T-cell (primary cell): ENCODE measurements at regions not wholly inside any gene's neighbourhood (a gene's known extent, or its start where the extent isn't known, plus 50 kb on each side); places are given as distances from the start of the nearest gene placed in this dataset.

Experiments
- ATAC-seq, 4 experiments: fragments of 200-7000 bp in 3 of 4; fragments of 150-1000 bp in 1 of 4; cut with Tn5 transposase; replicated peaks in 1 of 4; 1 replicate in 3 of 4; 2 replicates in 1 of 4; pipeline ENCODE4 v1.10.0; 2021; ENCODE audit warnings: moderate library complexity in 3 of 4, mild to moderate bottlenecking in 2 of 4, moderate number of reproducible peaks in 1 of 4
- CTCF ChIA-PET, 2 donors: fragments of 300-600 bp; sonication (Branson Sonifier 250); formaldehyde crosslinking; loops; one replicate each; lab custom pipeline; 2022; ENCODE audit warnings: antibody characterized with exemption in 2 of 2; lab: Charles Lee
- POLR2A ChIA-PET, 2 donors: fragments of 300-600 bp; sonication (Branson Sonifier 250); formaldehyde crosslinking; loops; one replicate each; lab custom pipeline; 2022; ENCODE audit warnings: antibody characterized with exemption in 2 of 2; lab: Charles Lee
- DNase-seq, 35 experiments: peaks; one replicate each; pipeline versions ENCODE4 v3.0.0 to v3.0.0-alpha.2; 2013 to 2023
- H3K27ac ChIP-seq: one replicate; pipeline ENCODE4 v1.5.1; 2013; ENCODE audit warnings: low read length
- H3K27me3 ChIP-seq, 2 experiments: replicated peaks in 1 of 2; 1 replicate in 1 of 2; 2 replicates in 1 of 2; pipeline versions ENCODE4 v1.6.1 to v1.7.0; 2013; ENCODE audit warnings: low read length in 1 of 2, mixed read lengths in 1 of 2; ENCODE audit not compliant: control insufficient read depth in 2 of 2, insufficient read depth in 2 of 2; ENCODE audit errors: extremely low read depth in 1 of 2
- H3K36me3 ChIP-seq, 2 donors: 1 replicate in 1 of 2; 2 replicates in 1 of 2; pipeline versions ENCODE4 v1.6.1 to v1.7.0; 2013; ENCODE audit warnings: low read length in 1 of 2; ENCODE audit not compliant: control insufficient read depth in 2 of 2, insufficient read depth in 1 of 2; ENCODE audit errors: extremely low read depth in 1 of 2
- H3K4me1 ChIP-seq, 2 experiments: 1 replicate in 1 of 2; 2 replicates in 1 of 2; pipeline versions ENCODE4 v1.6.1 to v1.7.0; 2013; ENCODE audit warnings: low read length in 2 of 2, mixed read lengths in 1 of 2; ENCODE audit not compliant: insufficient read depth in 2 of 2, control insufficient read depth in 1 of 2; ENCODE audit errors: extremely low read depth in 1 of 2
- H3K4me3 ChIP-seq, 2 donors: 1 replicate in 1 of 2; 2 replicates in 1 of 2; pipeline versions ENCODE4 v1.5.1 to v1.7.0; 2013; ENCODE audit warnings: mild to moderate bottlenecking in 2 of 2, low read length in 1 of 2, moderate library complexity in 1 of 2; ENCODE audit not compliant: control insufficient read depth in 1 of 2; ENCODE audit errors: extremely low read depth in 1 of 2
- H3K9me3 ChIP-seq: 2 replicates; pipeline ENCODE4 v1.7.0; 2013
- H3K27ac Mint-ChIP-seq, 2 donors: one replicate each; pipeline ENCODE4 v1.8.0; 2020 to 2021; ENCODE audit warnings: mild to moderate bottlenecking in 2 of 2, mixed read lengths in 2 of 2
- H3K27me3 Mint-ChIP-seq, 2 donors: one replicate each; pipeline ENCODE4 v1.8.0; 2021 to 2022; ENCODE audit warnings: mixed read lengths in 2 of 2
- H3K36me3 Mint-ChIP-seq: one replicate; pipeline ENCODE4 v1.8.0; 2021; ENCODE audit warnings: mixed read lengths
- H3K4me1 Mint-ChIP-seq, 3 donors: one replicate each; pipeline ENCODE4 v1.8.0; 2020 to 2022; ENCODE audit warnings: mixed read lengths in 3 of 3, mild to moderate bottlenecking in 1 of 3
- H3K4me3 Mint-ChIP-seq, 3 donors: one replicate each; pipeline ENCODE4 v1.8.0; 2020 to 2022; ENCODE audit warnings: mild to moderate bottlenecking in 3 of 3, mixed read lengths in 3 of 3, moderate library complexity in 3 of 3
- H3K9me3 Mint-ChIP-seq, 3 donors: one replicate each; pipeline ENCODE4 v1.8.0; 2020 to 2022; ENCODE audit warnings: mixed read lengths in 3 of 3
- WGBS: methylation state at CpG from one replicate; pipeline ENCODE4 v1.1.5; 2013; ENCODE audit warnings: missing lambda C conversion rate; ENCODE audit not compliant: insufficient coverage; 5-methylcytosine and 5-hydroxymethylcytosine counted together

DNA sequence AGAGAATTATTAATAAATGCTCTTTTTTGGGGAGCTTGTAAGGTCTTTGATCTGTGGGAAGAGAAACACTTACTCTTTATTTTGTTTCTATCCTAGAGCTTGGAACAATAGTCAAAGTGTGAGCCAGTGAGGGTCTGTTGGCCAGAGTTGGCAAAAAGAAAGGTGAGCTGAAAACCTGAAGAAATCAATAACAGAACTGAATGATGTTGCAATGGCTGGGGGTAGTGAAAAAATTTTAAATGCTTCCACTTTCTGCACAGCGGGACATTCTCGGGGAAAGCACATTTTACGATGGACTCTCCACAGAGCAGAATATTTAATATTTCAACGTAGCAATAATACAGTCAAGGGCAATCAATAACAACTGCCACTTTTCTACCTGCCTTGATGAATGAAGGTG is 78.9 kb downstream of the SKA1 start:
- no peaks in the 10 kb centered on the region for H3K9me3 Mint-ChIP-seq
- Histone ChIP-seq H3K27me3 (peaks cover 0 to 5% of the 10 kb centered on the region in 2 experiments), H3K4me1 (no peaks in the 10 kb centered on the region), H3K4me3 (no peak overlapping the region), H3K36me3 (no peaks in the 10 kb centered on the region), H3K9me3 (no peaks in the 10 kb centered on the region), H3K27ac (no peak overlapping the region)
- no peak overlapping the region for H3K27ac Mint-ChIP-seq
- ATAC-seq (no peak), DNase-seq (no peak)
- POLR2A ChIA-PET, result no interaction called here
- CTCF ChIA-PET, result no interaction called here
- no peaks in the 10 kb centered on the region for H3K4me1 Mint-ChIP-seq
- no peak overlapping the region for H3K4me3 Mint-ChIP-seq
- 81% methylated on average over 4 of the region's 4 CpGs for WGBS
- H3K36me3 Mint-ChIP-seq, result no peaks in the 10 kb centered on the region
- peaks cover 11 to 17% of the 10 kb centered on the region in 2 donors for H3K27me3 Mint-ChIP-seq

DNA sequence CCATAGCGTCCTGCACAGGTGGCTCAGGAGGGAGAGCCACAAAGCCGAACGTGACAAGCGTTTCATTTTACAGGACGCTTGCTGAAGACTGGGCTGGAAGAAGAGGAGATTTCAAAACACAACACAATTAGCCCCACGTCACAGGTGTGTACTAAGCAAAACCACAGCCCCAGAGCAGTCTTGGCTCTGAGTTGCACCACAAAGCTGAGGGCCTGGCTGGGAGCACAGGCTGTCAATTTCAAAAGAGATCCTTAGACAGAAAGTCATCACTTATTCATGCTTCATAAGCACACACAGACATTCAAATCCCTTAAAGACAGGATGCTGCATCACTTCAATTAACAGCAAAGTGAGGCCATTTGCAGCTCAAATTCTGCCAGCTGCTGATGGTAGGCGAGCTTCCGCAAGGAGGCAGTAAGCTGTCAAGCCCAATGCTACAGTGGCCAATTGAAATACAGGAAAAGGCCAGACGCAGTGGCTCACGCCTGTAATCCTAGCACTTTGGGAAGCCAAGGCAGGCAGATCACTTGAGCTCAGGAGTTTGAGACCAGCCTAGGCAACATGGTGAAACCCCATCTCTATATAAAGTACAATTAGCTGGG is 79.6 kb downstream of the SKA1 start:
- ChIA-PET CTCF (no interaction called here), POLR2A (no interaction called here)
- Mint-ChIP-seq H3K9me3 (no peaks in the 10 kb centered on the region), H3K36me3 (no peaks in the 10 kb centered on the region), H3K27me3 (peaks cover 9 to 12% of the 10 kb centered on the region in 2 donors), H3K4me1 (no peaks in the 10 kb centered on the region), H3K27ac (no peak overlapping the region), H3K4me3 (no peak overlapping the region)
- Histone ChIP-seq H3K9me3 (no peaks in the 10 kb centered on the region), H3K27me3 (peaks cover 0 to 5% of the 10 kb centered on the region in 2 experiments), H3K4me3 (no peak overlapping the region), H3K36me3 (no peaks in the 10 kb centered on the region), H3K4me1 (no peaks in the 10 kb centered on the region), H3K27ac (no peak overlapping the region)
- DNase-seq (no peak), ATAC-seq (no peak)
- WGBS, result 90% methylated on average over 3 of the region's 10 CpGs

DNA sequence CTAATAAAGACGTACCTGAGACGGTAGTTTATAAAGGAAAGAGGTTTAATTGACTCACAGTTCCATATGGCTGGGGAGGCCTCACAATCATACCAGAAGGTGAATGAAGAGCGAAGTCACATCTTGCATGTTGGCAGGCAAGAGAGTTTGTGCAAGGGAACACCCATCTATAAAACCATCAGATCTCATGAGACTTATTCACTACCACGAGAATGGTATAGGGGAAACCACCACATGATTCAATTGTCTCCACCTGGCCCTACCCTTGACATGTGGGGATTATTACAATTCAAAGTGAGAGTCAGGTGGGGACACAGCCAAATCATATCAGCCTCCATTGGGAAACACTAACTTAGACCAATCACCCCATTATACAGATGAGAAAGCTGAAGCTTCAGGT is 81.4 kb downstream of the SKA1 start:
- Histone ChIP-seq H3K4me3 (no peak overlapping the region), H3K4me1 (no peaks in the 10 kb centered on the region), H3K27me3 (peaks cover 0 to 5% of the 10 kb centered on the region in 2 experiments), H3K9me3 (no peaks in the 10 kb centered on the region), H3K27ac (no peak overlapping the region), H3K36me3 (no peaks in the 10 kb centered on the region)
- WGBS, result no CpG with 5 or more reads among the region's 4 CpGs
- ChIA-PET CTCF (interaction anchor here in 1 of 2 donors (1.3 kb wide), 1 partner anchor 9 kb away, joined by 3 read pairs; no protein-coding TSS in a partner anchor), POLR2A (no interaction called here)
- DNase-seq (no peak), ATAC-seq (no peak)
- Mint-ChIP-seq H3K4me1 (no peaks in the 10 kb centered on the region), H3K4me3 (no peak overlapping the region), H3K9me3 (no peaks in the 10 kb centered on the region), H3K36me3 (no peaks in the 10 kb centered on the region), H3K27me3 (peaks cover 11 to 12% of the 10 kb centered on the region in 2 donors), H3K27ac (no peak overlapping the region)

DNA sequence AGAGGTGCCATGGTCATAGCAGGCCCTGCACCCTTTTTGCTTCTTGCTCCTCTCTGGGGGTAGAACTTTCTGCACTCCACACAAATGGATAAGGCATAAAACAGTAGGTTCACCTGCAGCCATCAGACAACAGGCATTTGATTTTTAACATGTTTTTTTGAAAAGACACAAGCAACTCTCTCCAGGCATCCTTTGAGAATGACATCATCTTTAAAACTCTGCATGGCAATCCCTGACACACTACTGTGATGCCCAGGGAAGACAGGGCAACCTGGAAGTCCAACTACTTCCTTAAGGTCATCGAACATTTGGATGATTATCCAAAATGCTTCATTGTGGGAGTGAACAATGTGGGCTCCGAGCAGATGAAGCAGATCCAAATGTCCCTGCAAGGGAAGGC is 82.8 kb downstream of the SKA1 start:
- WGBS, result 38% methylated on average over 2 of the region's 2 CpGs
- ATAC-seq (no peak), DNase-seq (no peak)
- Histone ChIP-seq H3K27me3 (peaks cover 0 to 5% of the 10 kb centered on the region in 2 experiments), H3K4me3 (no peak overlapping the region), H3K4me1 (no peaks in the 10 kb centered on the region), H3K27ac (no peak overlapping the region), H3K36me3 (no peaks in the 10 kb centered on the region), H3K9me3 (no peaks in the 10 kb centered on the region)
- Mint-ChIP-seq H3K36me3 (no peaks in the 10 kb centered on the region), H3K9me3 (no peaks in the 10 kb centered on the region), H3K4me3 (no peak overlapping the region), H3K4me1 (no peaks in the 10 kb centered on the region), H3K27me3 (peaks cover 11 to 12% of the 10 kb centered on the region in 2 donors), H3K27ac (no peak overlapping the region)
- ChIA-PET POLR2A (no interaction called here), CTCF (no interaction called here)

DNA sequence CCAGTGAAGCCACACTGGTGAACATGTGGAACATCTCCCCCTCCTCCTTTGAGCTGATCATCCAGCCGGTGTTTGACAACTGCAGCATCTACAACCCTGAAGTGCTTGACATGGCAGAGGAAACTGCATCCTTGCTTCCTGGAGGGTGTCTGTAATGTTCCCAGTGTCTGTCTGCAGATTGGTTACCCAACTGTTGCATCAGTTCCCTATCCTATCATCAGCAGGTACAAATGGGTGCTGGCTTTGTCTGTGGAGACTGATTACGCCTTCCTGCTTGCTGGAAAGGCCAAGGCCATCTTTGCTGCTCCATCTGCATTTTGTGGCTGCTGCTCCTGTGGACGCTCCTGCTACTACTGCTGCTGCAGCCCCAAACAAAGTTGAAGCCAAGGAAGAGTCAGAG is 83.5 kb downstream of the SKA1 start:
- Mint-ChIP-seq H3K27me3 (peaks cover 10 to 12% of the 10 kb centered on the region in 2 donors), H3K4me1 (no peaks in the 10 kb centered on the region)
- POLR2A ChIA-PET, result no interaction called here

DNA sequence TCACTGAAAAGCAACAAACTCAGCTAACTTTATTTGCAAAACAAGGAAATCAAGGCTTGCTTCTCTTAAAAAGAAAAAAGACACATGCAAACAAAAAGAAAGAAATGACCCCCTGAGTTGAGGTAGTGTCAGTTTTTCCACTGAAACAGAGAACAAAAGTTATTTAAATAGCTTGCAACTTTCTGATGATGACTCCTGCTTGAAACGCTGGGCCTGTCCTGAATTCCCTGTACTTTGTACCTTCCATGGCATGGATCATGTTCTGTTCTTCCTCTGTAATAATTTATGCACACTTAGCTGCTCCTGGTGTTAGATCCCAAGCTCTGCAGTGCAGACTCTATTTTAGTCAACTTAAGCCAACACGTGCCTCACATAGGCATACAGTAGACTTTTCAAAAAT is 84.0 kb downstream of the SKA1 start:
- ATAC-seq, result no peak
- ChIA-PET CTCF (no interaction called here), POLR2A (no interaction called here)
- no peaks in the 10 kb centered on the region for H3K9me3 Mint-ChIP-seq
- no peak overlapping the region for H3K27ac Mint-ChIP-seq
- H3K27me3 ChIP-seq, result peaks cover 0 to 5% of the 10 kb centered on the region in 2 experiments
- no peaks in the 10 kb centered on the region for H3K4me1 ChIP-seq
- H3K36me3 ChIP-seq, result no peaks in the 10 kb centered on the region
- DNase-seq, result no peak
- peaks cover 6 to 9% of the 10 kb centered on the region in 2 donors for H3K27me3 Mint-ChIP-seq
- H3K27ac ChIP-seq, result no peak overlapping the region
- H3K4me3 ChIP-seq, result no peak overlapping the region
- WGBS, result 51% methylated on average over 2 of the region's 2 CpGs
- H3K9me3 ChIP-seq, result no peaks in the 10 kb centered on the region
- no peak overlapping the region for H3K4me3 Mint-ChIP-seq
- no peaks in the 10 kb centered on the region for H3K36me3 Mint-ChIP-seq
- H3K4me1 Mint-ChIP-seq, result no peaks in the 10 kb centered on the region

More for the DNA sequence above, 83.5 kb downstream of the SKA1 start:
- Mint-ChIP-seq H3K9me3 (no peaks in the 10 kb centered on the region), H3K36me3 (no peaks in the 10 kb centered on the region), H3K4me3 (no peak overlapping the region), H3K27ac (no peak overlapping the region)
- no peaks in the 10 kb centered on the region for H3K4me1 ChIP-seq
- no peak for DNase-seq
- CTCF ChIA-PET, result no interaction called here
- no peak overlapping the region for H3K4me3 ChIP-seq
- 79% methylated on average over 2 of the region's 3 CpGs for WGBS
- H3K36me3 ChIP-seq, result no peaks in the 10 kb centered on the region
- no peaks in the 10 kb centered on the region for H3K9me3 ChIP-seq
- peaks cover 0 to 5% of the 10 kb centered on the region in 2 experiments for H3K27me3 ChIP-seq
- ATAC-seq, result no peak
- H3K27ac ChIP-seq, result no peak overlapping the region

DNA sequence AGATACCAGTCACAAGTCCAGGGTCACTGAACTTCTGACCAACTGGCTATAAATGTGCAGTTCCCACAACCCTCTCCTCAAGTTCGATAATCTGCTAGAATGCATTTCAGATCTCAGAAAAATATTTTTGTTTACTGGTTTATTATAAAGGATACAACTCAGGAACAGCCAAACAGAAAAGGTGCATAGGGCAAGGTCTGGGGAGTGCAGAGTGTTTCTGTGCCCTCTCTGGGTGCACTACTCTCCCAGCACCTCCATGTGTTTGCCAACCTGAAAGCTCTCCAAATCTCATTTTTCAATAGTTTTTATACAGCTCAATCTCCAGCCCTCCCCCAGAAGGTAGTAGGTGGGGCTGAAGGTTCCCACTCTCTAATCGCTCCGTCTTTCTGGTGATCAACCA is 85.2 kb downstream of the SKA1 start:
- no peaks in the 10 kb centered on the region for H3K9me3 ChIP-seq
- no CpG with 5 or more reads among the region's 3 CpGs for WGBS
- no peak for ATAC-seq
- no peak overlapping the region for H3K4me3 ChIP-seq
- ChIA-PET CTCF (no interaction called here), POLR2A (no interaction called here)
- Mint-ChIP-seq H3K4me3 (no peak overlapping the region), H3K4me1 (no peaks in the 10 kb centered on the region), H3K9me3 (no peaks in the 10 kb centered on the region), H3K36me3 (no peaks in the 10 kb centered on the region), H3K27me3 (peaks cover 5 to 12% of the 10 kb centered on the region in 2 donors), H3K27ac (no peak overlapping the region)
- H3K4me1 ChIP-seq, result no peaks in the 10 kb centered on the region
- H3K27ac ChIP-seq, result no peak overlapping the region
- no peaks in the 10 kb centered on the region for H3K36me3 ChIP-seq
- H3K27me3 ChIP-seq, result no peaks in the 10 kb centered on the region
- DNase-seq, result no peak
